HepG2 (cell line): ENCODE measurements at regions not wholly inside any gene's neighbourhood (a gene's known extent, or its start where the extent isn't known, plus 50 kb on each side); places are given as distances from the start of the nearest gene placed in this dataset.

Experiments
- ATF1 ChIP-seq: IDR thresholded peaks from 2 replicates; pipeline ENCODE4 v1.6.1; 2016; ENCODE audit warnings: mild to moderate bottlenecking, control low read depth
- ATF7-NPFF ChIP-seq: sonication (generic); formaldehyde crosslinking; IDR thresholded peaks from 2 replicates; pipeline ENCODE4 v1.8.1; 2023; ENCODE audit warnings: mild to moderate bottlenecking, low read depth, missing genetic modification reagents, moderate library complexity
- BCL6 ChIP-seq: IDR thresholded peaks from 2 replicates; pipeline ENCODE4 v1.6.1; 2016; ENCODE audit warnings: missing genetic modification reagents, missing compliant biosample characterization
- CBX5 ChIP-seq: sonication (generic); formaldehyde crosslinking; IDR thresholded peaks from 2 replicates; pipeline ENCODE4 v1.4.0; 2020; ENCODE audit warnings: missing genetic modification reagents, borderline replicate concordance
- FOXA3 ChIP-seq: IDR thresholded peaks from 2 replicates; pipeline ENCODE4 v1.6.1; 2016; ENCODE audit warnings: missing genetic modification reagents, missing compliant biosample characterization
- HDAC1 ChIP-seq: sonication (generic); formaldehyde crosslinking; IDR thresholded peaks from 2 replicates; pipeline ENCODE4 v1.5.1; 2020; ENCODE audit warnings: mild to moderate bottlenecking, missing genetic modification reagents
- KDM2A ChIP-seq: sonication (generic); formaldehyde crosslinking; IDR thresholded peaks from 2 replicates; pipeline ENCODE4 v1.4.0; 2020; ENCODE audit warnings: low read depth, missing genetic modification reagents, borderline replicate concordance
- MAFF ChIP-seq: IDR thresholded peaks from 2 replicates; pipeline ENCODE4 v1.6.1; 2011; ENCODE audit warnings: low read depth, low read length, improper control_type of control experiment
- MAFK ChIP-seq, 2 experiments: IDR thresholded peaks in 1 of 2; conservative IDR thresholded peaks in 1 of 2; 2 replicates each; pipeline ENCODE4 v1.6.1; 2011; ENCODE audit warnings: improper control_type of control experiment in 2 of 2, low read length in 2 of 2
- MTA1 ChIP-seq: sonication (generic); formaldehyde crosslinking; IDR thresholded peaks from 2 replicates; pipeline ENCODE4 v1.4.0; 2020; ENCODE audit warnings: missing genetic modification reagents, mild to moderate bottlenecking, borderline replicate concordance
- NR2F2 ChIP-seq: IDR thresholded peaks from 2 replicates; pipeline ENCODE4 v1.6.1; 2012; ENCODE audit warnings: low read depth, inconsistent platforms, borderline replicate concordance
- PAXIP1 ChIP-seq: sonication (generic); formaldehyde crosslinking; conservative IDR thresholded peaks from 2 replicates; pipeline ENCODE4 v1.4.0; 2020; ENCODE audit warnings: mild to moderate bottlenecking, missing genetic modification reagents, moderate library complexity
- RXRA ChIP-seq: sonication (generic); formaldehyde crosslinking; IDR thresholded peaks from 2 replicates; pipeline ENCODE4 v1.5.1; 2020; ENCODE audit warnings: missing genetic modification reagents
- SNAPC5 ChIP-seq: sonication (generic); formaldehyde crosslinking; IDR thresholded peaks from 2 replicates; pipeline ENCODE4 v1.8.1; 2023; ENCODE audit warnings: mild to moderate bottlenecking, missing genetic modification reagents, borderline replicate concordance
- TARDBP ChIP-seq: sonication (generic); formaldehyde crosslinking; IDR thresholded peaks from 2 replicates; pipeline ENCODE4 v1.8.0; 2022; ENCODE audit warnings: mild to moderate bottlenecking, missing genetic modification reagents
- THAP11 ChIP-seq: IDR thresholded peaks from 2 replicates; pipeline ENCODE4 v1.6.1; 2016; ENCODE audit warnings: missing biosample characterization, missing genetic modification reagents
- TOPORS ChIP-seq: sonication (generic); formaldehyde crosslinking; IDR thresholded peaks from 2 replicates; pipeline ENCODE4 v1.8.0; 2023; ENCODE audit warnings: mild to moderate bottlenecking, missing genetic modification reagents
- TP53 ChIP-seq: sonication (generic); formaldehyde crosslinking; conservative IDR thresholded peaks from 2 replicates; pipeline ENCODE4 v1.4.0; 2020; ENCODE audit warnings: missing genetic modification reagents
- TF ChIP-seq, protein P1 (sequence below): sonication (generic); formaldehyde crosslinking; conservative IDR thresholded peaks from 2 replicates; pipeline ENCODE4 v1.8.0; 2022; ENCODE audit warnings: missing genetic modification reagents
- TF ChIP-seq, protein P2 (sequence below): sonication (generic); formaldehyde crosslinking; IDR thresholded peaks from 2 replicates; pipeline ENCODE4 v1.5.1; 2020; ENCODE audit warnings: mild to moderate bottlenecking, missing genetic modification reagents, borderline replicate concordance

- TF ChIP-seq PAXIP1 (peak; percentile 77), THAP11 (peak; percentile 31; the same call in 1 of the 2 replicates), TP53 (CRISPR knock-in tag) (no peak), MAFF (peak; percentile 80), TARDBP (CRISPR knock-in tag) (0 out of 2 replicates have a peak, but pooled peaks have one; percentile 32), CBX5 (peak; percentile 34; the same call in 1 of the 2 replicates), SNAPC5 (CRISPR knock-in tag) (0 out of 2 replicates have a peak, but pooled peaks have one; percentile 9), ATF1 (CRISPR knock-in tag) (no peak), BCL6 (CRISPR knock-in tag) (peak; percentile 72), MTA1 (CRISPR knock-in tag) (no peak), MAFK (conservative IDR thresholded peaks at IDR 0.05 in 1 of 2, IDR thresholded peaks at IDR 0.05 in 1 of 2; ENCODE audit: low read length in 2 of 2) (peak; percentile 74 to 82), TOPORS (CRISPR knock-in tag) (no peak), KDM2A (CRISPR knock-in tag) (peak; percentile 58; the same call in 1 of the 2 replicates), RXRA (CRISPR knock-in tag) (peak; percentile 81; the same call in 1 of the 2 replicates), NR2F2 (peak; percentile 62), ATF7-NPFF (no peak), HDAC1 (CRISPR knock-in tag) (peak; percentile 53; the same call in 1 of the 2 replicates), FOXA3 (CRISPR knock-in tag) (peak; percentile 55)
- TF ChIP-seq, protein P1, sequence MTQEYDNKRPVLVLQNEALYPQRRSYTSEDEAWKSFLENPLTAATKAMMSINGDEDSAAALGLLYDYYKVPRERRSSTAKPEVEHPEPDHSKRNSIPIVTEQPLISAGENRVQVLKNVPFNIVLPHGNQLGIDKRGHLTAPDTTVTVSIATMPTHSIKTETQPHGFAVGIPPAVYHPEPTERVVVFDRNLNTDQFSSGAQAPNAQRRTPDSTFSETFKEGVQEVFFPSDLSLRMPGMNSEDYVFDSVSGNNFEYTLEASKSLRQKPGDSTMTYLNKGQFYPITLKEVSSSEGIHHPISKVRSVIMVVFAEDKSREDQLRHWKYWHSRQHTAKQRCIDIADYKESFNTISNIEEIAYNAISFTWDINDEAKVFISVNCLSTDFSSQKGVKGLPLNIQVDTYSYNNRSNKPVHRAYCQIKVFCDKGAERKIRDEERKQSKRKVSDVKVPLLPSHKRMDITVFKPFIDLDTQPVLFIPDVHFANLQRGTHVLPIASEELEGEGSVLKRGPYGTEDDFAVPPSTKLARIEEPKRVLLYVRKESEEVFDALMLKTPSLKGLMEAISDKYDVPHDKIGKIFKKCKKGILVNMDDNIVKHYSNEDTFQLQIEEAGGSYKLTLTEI = no peak
- TF ChIP-seq, protein P2, sequence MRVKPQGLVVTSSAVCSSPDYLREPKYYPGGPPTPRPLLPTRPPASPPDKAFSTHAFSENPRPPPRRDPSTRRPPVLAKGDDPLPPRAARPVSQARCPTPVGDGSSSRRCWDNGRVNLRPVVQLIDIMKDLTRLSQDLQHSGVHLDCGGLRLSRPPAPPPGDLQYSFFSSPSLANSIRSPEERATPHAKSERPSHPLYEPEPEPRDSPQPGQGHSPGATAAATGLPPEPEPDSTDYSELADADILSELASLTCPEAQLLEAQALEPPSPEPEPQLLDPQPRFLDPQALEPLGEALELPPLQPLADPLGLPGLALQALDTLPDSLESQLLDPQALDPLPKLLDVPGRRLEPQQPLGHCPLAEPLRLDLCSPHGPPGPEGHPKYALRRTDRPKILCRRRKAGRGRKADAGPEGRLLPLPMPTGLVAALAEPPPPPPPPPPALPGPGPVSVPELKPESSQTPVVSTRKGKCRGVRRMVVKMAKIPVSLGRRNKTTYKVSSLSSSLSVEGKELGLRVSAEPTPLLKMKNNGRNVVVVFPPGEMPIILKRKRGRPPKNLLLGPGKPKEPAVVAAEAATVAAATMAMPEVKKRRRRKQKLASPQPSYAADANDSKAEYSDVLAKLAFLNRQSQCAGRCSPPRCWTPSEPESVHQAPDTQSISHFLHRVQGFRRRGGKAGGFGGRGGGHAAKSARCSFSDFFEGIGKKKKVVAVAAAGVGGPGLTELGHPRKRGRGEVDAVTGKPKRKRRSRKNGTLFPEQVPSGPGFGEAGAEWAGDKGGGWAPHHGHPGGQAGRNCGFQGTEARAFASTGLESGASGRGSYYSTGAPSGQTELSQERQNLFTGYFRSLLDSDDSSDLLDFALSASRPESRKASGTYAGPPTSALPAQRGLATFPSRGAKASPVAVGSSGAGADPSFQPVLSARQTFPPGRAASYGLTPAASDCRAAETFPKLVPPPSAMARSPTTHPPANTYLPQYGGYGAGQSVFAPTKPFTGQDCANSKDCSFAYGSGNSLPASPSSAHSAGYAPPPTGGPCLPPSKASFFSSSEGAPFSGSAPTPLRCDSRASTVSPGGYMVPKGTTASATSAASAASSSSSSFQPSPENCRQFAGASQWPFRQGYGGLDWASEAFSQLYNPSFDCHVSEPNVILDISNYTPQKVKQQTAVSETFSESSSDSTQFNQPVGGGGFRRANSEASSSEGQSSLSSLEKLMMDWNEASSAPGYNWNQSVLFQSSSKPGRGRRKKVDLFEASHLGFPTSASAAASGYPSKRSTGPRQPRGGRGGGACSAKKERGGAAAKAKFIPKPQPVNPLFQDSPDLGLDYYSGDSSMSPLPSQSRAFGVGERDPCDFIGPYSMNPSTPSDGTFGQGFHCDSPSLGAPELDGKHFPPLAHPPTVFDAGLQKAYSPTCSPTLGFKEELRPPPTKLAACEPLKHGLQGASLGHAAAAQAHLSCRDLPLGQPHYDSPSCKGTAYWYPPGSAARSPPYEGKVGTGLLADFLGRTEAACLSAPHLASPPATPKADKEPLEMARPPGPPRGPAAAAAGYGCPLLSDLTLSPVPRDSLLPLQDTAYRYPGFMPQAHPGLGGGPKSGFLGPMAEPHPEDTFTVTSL = peak; percentile 62; the same call in 1 of the 2 replicates
Observed at GRCh38 chr6:12538881-12539357, 177.6 kb upstream of the PHACTR1 start (continued).
